Adrenal gland (tissue), 5 donors: ENCODE measurements at regions not wholly inside any gene's neighbourhood (a gene's known extent, or its start where the extent isn't known, plus 50 kb on each side); places are given as distances from the start of the nearest gene placed in this dataset.

Experiments used
- POLR2A ChIP-seq, 2 donors: fragments of 450-650 bp; IDR thresholded peaks; one replicate each; pipeline ENCODE4 v1.6.1; 2017; ENCODE audit warnings: antibody characterized with exemption in 2 of 2, mild to moderate bottlenecking in 2 of 2, moderate library complexity in 1 of 2
- TF ChIP-seq, protein P1 (sequence below), 6 experiments: fragments of 450-650 bp in 4 of 6; fragments of 200-600 bp in 2 of 6; sonication (generic) in 1 of 6; IDR thresholded peaks; 1 replicate in 5 of 6; 2 replicates in 1 of 6; pipeline versions ENCODE4 v1.5.1 to v1.8.0; 2016 to 2021; ENCODE audit warnings: antibody characterized with exemption in 6 of 6, mild to moderate bottlenecking in 2 of 6, moderate library complexity in 1 of 6
- donor health status: DM: no; HTN: no; CAD: no.

DNA sequence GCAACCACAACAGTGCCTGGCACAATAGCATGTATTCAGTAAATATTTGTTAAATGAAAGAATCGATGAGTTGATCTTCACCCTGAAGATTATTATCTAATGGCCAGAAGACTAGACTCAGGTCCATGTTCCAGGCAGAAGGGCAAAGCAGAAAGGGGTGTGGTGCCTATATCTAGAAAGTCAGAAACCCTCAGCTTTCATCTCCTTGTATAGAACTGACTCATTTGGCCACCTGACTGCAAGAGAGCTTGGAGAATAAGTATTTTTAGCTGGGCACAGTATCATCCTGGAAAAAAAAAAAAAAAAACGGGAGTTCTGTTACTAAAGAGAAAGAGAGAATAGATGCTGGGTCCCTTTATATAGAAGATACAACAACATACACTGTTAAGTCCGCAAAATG is 69.7 kb upstream of the SPRED1 start:
- TF ChIP-seq, protein P1, sequence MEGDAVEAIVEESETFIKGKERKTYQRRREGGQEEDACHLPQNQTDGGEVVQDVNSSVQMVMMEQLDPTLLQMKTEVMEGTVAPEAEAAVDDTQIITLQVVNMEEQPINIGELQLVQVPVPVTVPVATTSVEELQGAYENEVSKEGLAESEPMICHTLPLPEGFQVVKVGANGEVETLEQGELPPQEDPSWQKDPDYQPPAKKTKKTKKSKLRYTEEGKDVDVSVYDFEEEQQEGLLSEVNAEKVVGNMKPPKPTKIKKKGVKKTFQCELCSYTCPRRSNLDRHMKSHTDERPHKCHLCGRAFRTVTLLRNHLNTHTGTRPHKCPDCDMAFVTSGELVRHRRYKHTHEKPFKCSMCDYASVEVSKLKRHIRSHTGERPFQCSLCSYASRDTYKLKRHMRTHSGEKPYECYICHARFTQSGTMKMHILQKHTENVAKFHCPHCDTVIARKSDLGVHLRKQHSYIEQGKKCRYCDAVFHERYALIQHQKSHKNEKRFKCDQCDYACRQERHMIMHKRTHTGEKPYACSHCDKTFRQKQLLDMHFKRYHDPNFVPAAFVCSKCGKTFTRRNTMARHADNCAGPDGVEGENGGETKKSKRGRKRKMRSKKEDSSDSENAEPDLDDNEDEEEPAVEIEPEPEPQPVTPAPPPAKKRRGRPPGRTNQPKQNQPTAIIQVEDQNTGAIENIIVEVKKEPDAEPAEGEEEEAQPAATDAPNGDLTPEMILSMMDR (IDR thresholded peaks at IDR 0.05) = no peak
- TF ChIP-seq POLR2A (IDR thresholded peaks at IDR 0.05) = no peak
